Left cardiac atrium (tissue), 4 donors: ENCODE measurements at regions not wholly inside any gene's neighbourhood (a gene's known extent, or its start where the extent isn't known, plus 50 kb on each side); places are given as distances from the start of the nearest gene placed in this dataset.
"Not testable (repeated sequence)": the region's sequence is repeated elsewhere in the genome, so short reads cannot be mapped to it uniquely, and the experiment has no call there.

ENCODE experiments used
- ATAC-seq, 2 donors: fragments of 200-7000 bp; cut with Tn5 transposase; one replicate each; pipeline ENCODE4 v1.9.1; 2020; ENCODE audit warnings: mild to moderate bottlenecking in 2 of 2, moderate library complexity in 2 of 2
- DNase-seq: peaks from one replicate; pipeline ENCODE4 v3.0.0-alpha.2; 2020
- intact Hi-C, 2 donors: fragments of 100-400 bp; cut with DNase I; formaldehyde crosslinking; loops; one replicate each; pipeline versions ENCODE4 v1.14.1 to v1.15.1; 2022 to 2023
- donor health status: DM: no; HTN: yes; CAD: no.
- donor health status: DM: no; HTN: yes; CAD: no; lungs with severe emphysema.
- donor health status: DM: yes; HTN: yes; CAD: no.
- donor health status: Dilated cardiomyopathy.

DNA sequence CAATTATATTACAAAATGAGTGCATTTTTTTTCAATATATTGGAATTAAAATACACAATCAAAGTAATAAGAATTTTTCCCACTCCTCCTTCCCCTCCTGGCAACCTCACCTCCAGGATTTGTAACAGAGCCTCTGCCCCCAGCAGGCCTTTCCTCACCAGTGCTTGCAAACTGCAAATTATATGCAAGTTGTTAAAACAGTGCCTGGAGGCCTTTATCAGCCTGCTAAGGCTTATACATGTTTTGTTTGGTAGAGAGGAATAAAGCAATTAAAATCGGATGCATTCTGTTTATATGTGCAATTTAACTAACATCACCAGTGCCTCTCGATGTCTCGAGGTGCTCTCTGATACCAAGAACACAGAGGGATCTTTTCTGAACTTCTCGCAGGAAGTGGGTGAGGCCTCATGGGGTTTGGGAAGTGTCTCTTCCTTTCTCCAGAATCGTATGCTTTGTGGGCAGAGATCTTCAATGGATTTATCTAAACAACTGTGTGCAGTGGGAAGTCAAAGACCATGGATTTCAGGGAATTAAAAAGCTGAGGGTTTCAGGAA is 186.8 kb downstream of the CDH26 start:
- no peak for ATAC-seq
- no peak for DNase-seq
- intact Hi-C loops = no loop called here

- ATAC-seq = peak in 1 of 2 donors; percentile 23
- DNase-seq = no peak
- intact Hi-C loops = no loop called here
Observed at GRCh38 chr20:60147004-60147403, 188.8 kb downstream of the CDH26 start.

- DNase-seq (no peak), ATAC-seq (no peak)
- intact Hi-C loops = no loop called here
Observed at GRCh38 chr20:60148885-60149284, 190.7 kb downstream of the CDH26 start.

- no peak for DNase-seq
- no peak for ATAC-seq
- intact Hi-C loops = no loop called here
Observed at GRCh38 chr20:60152792-60153191, 194.6 kb downstream of the CDH26 start.

DNA sequence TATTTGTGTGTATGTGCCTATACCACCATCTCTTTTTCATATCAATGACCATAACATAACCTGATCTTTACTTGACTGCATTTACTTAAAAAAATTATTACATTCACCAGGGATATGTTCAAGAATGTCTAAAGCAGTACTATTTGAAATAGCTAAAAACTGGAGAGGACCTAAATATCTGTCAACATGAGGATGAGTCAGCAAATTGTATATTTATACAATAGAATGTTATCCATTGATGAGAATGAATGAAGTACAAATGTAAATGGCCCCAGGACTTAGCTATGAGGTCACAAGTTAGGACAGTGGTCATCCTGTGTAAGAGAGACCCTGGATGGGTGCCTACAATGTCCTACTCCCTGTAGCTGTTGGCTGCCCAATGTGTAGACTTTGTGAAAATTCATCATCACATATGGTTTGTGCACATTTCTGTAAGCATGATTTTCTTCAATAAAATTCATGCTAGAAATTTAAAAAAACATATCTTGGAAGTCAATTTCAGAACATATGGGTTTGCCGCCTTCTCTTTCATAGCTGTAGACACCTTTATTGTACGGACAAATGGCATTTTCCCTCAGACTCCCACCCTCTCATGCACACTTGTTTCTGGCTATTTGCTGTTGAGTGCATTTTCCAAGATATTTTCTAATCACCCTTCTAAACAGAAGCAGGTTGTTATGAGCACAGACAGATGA is 202.4 kb downstream of the CDH26 start:
- ATAC-seq (no peak), DNase-seq (no peak)
- intact Hi-C loops = no loop called here

- no peak for DNase-seq
- intact Hi-C loops = no loop called here
- no peak for ATAC-seq
Observed at GRCh38 chr20:60167812-60168211, 209.6 kb downstream of the CDH26 start.

DNA sequence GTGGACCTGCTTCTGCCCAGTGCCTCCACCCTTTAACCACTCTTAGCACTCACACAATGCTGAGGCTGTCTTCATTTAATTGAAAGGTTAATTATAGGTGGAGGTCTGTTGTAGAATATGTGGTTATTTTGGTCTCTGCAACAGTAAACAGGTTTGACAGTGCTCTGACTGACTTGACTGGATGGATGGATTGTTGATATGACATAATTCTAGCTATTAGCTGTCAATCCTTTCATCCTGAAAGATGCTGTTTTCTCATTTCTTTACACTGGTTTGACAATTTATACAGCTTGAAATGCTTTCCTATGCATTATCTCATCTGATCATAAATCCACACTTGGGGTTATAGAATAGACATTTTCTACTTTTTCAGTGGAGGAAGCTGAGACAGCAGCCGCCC is 210.7 kb downstream of the CDH26 start:
- intact Hi-C loops = no loop called here
- ATAC-seq (no peak), DNase-seq (no peak)

DNA sequence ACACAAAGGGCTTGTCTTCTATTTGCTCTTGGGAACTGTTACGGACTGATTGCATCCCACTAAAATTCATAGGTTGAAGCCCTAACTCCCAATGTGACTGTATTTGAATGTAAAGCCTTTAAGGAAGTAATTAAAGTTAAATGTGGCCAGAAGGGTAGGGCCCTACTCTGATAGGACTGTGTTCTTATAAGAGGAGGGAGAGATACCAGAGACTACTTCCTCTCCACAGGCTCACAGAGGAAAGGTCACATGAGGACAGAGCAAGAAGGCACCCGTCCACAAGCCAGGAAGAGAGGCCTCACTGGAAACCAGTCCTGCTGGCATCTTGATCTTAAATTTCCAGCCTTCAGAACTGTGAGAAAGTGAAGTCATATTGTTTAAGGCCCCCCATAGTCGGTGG is 211.9 kb downstream of the CDH26 start:
- no peak for ATAC-seq
- DNase-seq = no peak
- intact Hi-C loops = no loop called here

GRCh38 chr20:60171313-60171712 is 213.1 kb downstream of the CDH26 start:
- ATAC-seq = no peak
- intact Hi-C loops = no loop called here
- no peak for DNase-seq

DNA sequence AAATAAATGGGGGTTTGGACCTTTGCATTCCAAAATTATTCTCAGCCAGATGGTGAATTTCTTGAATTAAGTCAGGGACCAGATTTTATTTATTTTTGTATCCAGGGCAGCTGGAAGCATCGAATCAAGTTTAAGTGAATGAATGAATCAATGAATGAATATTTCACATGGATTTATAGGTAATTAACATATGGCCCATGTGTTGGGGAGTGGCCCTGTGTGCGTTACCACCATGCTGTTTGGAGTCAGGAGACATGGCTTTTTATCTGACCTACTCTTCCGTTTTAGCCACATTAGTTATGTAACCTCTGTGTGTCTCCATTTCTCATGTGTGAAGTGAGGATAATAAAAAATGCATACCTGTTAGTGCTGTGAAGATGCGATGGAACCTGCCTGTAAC is 213.5 kb downstream of the CDH26 start:
- DNase-seq (no peak), ATAC-seq (no peak)
- intact Hi-C loops = no loop called here

- ATAC-seq (no peak), DNase-seq (no peak)
- intact Hi-C loops = no loop called here
Observed at GRCh38 chr20:60172346-60172984, 214.2 kb downstream of the CDH26 start.

- ATAC-seq = no peak
- no peak for DNase-seq
- intact Hi-C loops = no loop called here
Observed at GRCh38 chr20:60177080-60177479, 218.9 kb downstream of the CDH26 start.

DNA sequence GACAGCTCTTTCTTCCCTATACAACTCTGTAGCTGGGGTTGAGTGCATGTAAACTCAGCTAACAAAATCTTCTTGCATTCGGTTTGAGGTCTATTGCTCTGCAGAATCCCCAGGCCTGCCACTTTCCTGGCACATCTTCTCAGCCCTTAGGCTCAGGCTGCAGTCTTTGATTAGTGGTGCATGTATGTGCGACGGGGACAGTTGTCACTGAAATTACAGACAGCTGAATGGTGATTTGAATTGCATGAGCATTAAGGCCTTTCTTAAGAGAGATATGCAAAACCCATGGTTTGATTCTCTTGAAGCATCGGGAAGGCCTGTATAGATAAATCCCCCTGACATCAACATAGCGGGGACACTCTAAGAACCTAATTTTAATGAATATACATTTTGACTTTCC is 222.8 kb downstream of the CDH26 start:
- no peak for DNase-seq

GRCh38 chr20:60186412-60186811 is 228.2 kb downstream of the CDH26 start:
- no peak for ATAC-seq
- DNase-seq = no peak
- intact Hi-C loops = no loop called here

More for the DNA sequence above, 222.8 kb downstream of the CDH26 start:
- intact Hi-C loops = no loop called here
- no peak for ATAC-seq

DNA sequence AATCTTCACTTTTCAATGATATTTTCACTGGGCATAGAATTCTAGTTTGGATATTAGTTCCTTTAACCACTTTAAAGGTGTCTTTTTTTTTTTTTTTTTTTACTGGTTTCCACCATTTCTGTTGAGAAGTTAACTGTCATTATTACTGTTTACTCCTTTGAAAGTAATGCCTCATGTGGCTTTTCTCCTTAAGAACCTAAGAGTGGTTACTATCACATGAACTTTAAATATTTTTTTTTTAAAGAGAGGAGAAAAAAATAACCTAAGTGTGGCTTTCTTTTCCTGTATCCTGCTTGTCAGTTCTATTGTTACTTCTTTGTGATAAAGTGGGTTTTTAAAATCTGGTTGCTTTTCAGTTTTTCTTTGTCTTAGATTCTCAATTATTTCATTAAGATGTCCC is 229.5 kb downstream of the CDH26 start:
- no peak for ATAC-seq
- no peak for DNase-seq
- intact Hi-C loops = no loop called here

DNA sequence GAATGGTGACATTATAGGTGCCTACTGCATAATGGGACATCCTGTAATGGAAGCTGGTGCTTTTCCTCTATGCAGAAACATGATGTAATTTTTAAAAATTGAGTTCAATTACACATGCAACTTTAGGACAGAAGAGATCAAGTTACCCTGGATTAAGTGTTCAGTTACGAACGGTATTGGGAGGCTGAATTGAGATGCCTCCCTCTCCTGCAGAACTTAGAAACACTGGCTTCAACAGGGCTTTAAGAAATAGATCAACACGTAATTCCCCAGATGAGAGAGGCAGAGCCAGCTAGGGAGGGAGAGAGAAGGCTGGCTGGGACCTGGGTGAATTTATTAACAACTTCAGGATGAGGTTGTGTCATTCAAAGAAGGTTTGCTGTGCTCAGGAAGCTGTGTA is 232.8 kb downstream of the CDH26 start:
- DNase-seq = no peak
- intact Hi-C loops = no loop called here
- ATAC-seq = no peak

GRCh38 chr20:60192326-60192725 is 234.1 kb downstream of the CDH26 start:
- intact Hi-C loops = no loop called here
- DNase-seq (no peak), ATAC-seq (no peak)

DNA sequence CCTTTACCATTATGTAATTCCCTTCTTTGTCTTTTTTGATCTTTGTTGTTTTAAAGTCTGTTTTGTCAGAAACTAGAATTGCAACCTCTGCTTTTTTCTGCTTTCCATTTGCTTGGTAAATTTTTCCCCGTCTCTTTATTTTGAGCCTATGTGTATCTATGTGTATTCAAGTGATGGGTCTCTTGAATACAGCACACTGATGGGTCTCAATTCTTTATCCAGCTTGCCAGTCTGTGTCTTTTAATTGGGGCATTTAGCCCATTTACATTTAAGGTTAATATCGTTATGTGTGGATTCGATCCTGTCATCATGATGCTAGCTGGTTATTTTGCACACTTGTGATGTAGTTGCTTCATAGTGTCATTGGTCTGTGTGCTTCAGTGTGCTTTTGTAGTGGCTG is 240.9 kb downstream of the CDH26 start:
- intact Hi-C loops, DNase-seq, ATAC-seq: not testable (repeated sequence)

DNA sequence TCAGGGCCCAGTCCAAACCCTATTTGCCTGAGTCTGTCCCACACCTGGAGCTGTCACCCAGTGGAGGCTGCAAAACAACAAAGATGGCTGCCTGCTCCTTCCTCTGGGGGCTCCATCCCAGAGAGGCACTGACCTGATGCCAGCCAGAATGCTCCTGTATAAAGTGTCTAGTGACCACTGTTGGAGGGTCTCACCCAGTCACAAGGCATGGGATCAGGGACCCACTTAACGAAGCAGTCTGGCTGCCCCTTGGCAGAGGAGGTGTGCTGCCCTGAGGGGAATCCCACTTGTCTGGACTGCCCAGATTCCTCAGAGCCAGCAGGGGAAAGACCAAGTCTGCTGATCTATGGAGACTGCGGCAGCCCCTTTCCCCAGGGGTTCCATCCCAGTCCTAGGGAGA is 241.6 kb downstream of the CDH26 start:
- no peak for DNase-seq
- intact Hi-C loops = loop anchor here in 1 of 2 donors (5.0 kb wide), 1 partner anchor 143 kb away; no protein-coding TSS in a partner anchor
- ATAC-seq = no peak

GRCh38 chr20:60200305-60200918 is 242.2 kb downstream of the CDH26 start:
- DNase-seq = no peak
- intact Hi-C loops = loop anchor here in 1 of 2 donors (5.0 kb wide), 1 partner anchor 143 kb away; no protein-coding TSS in a partner anchor
- no peak for ATAC-seq
